SK-N-SH treated with all-trans-retinoic acid at 6 μM for 48 hours (cell line): ENCODE measurements at regions not wholly inside any gene's neighbourhood (a gene's known extent, or its start where the extent isn't known, plus 50 kb on each side); places are given as distances from the start of the nearest gene placed in this dataset.

Experiments used
- ATAC-seq: fragments of 200-7000 bp; cut with Tn5 transposase; 3 replicates; pipeline ENCODE4 v1.9.1; 2020; ENCODE audit warnings: mild to moderate bottlenecking, moderate library complexity
- ARNTL ChIP-seq: fragments of 450-650 bp; formaldehyde crosslinking; IDR thresholded peaks from 2 replicates; pipeline ENCODE4 v1.5.0; 2020; ENCODE audit warnings: low read depth, mild to moderate bottlenecking, moderate library complexity, borderline replicate concordance
- BACH2 ChIP-seq: fragments of 250-450 bp; sonication (Bioruptor Pico); IDR thresholded peaks from 2 replicates; pipeline ENCODE4 v1.9.0; 2021; ENCODE audit warnings: mild to moderate bottlenecking, borderline replicate concordance
- CREB5 ChIP-seq: fragments of 250-450 bp; sonication (Bioruptor Pico); IDR thresholded peaks from 2 replicates; pipeline ENCODE4 v1.5.1; 2020; ENCODE audit warnings: low read depth, mild to moderate bottlenecking, moderate library complexity
- CSDC2 ChIP-seq: fragments of 250-450 bp; sonication (Bioruptor Pico); IDR thresholded peaks from 2 replicates; pipeline ENCODE4 v1.5.0; 2020; ENCODE audit warnings: mild to moderate bottlenecking, moderate library complexity
- ESRRG ChIP-seq: fragments of 250-450 bp; sonication (Bioruptor Pico); IDR thresholded peaks from 2 replicates; pipeline ENCODE4 v1.6.1; 2021; ENCODE audit warnings: mild to moderate bottlenecking
- GLIS3 ChIP-seq: fragments of 250-450 bp; sonication (Bioruptor Pico); IDR thresholded peaks from 2 replicates; pipeline ENCODE4 v1.5.0; 2020; ENCODE audit warnings: mild to moderate bottlenecking, moderate library complexity
- ISL1 ChIP-seq: fragments of 250-450 bp; sonication (Bioruptor Pico); IDR thresholded peaks from 2 replicates; pipeline ENCODE4 v2.1.2; 2022; ENCODE audit warnings: mild to moderate bottlenecking, moderate library complexity
- OSR1 ChIP-seq: fragments of 250-450 bp; sonication (Bioruptor Pico); IDR thresholded peaks from 2 replicates; pipeline ENCODE4 v1.8.0; 2022; ENCODE audit warnings: moderate library complexity, mild to moderate bottlenecking, inconsistent platforms
- PATZ1 ChIP-seq: fragments of 250-450 bp; sonication (Bioruptor Pico); IDR thresholded peaks from 2 replicates; pipeline ENCODE4 v1.8.0; 2020; ENCODE audit warnings: mild to moderate bottlenecking, moderate library complexity, borderline replicate concordance
- POU6F1 ChIP-seq: fragments of 250-450 bp; sonication (Bioruptor Pico); IDR thresholded peaks from 2 replicates; pipeline ENCODE4 v1.8.0; 2021; ENCODE audit warnings: low read depth, mild to moderate bottlenecking, moderate library complexity, borderline replicate concordance
- PPARA ChIP-seq: fragments of 250-450 bp; sonication (Bioruptor Pico); IDR thresholded peaks from 2 replicates; pipeline ENCODE4 v1.5.0; 2020; ENCODE audit warnings: mild to moderate bottlenecking, borderline replicate concordance
- RARB ChIP-seq: fragments of 250-450 bp; sonication (Bioruptor Pico); IDR thresholded peaks from 2 replicates; pipeline ENCODE4 v1.8.0; 2021; ENCODE audit warnings: mild to moderate bottlenecking, moderate library complexity
- SNAI2 ChIP-seq: fragments of 250-450 bp; sonication (Bioruptor Pico); IDR thresholded peaks from 2 replicates; pipeline ENCODE4 v1.5.0; 2020; ENCODE audit warnings: mild to moderate bottlenecking, moderate library complexity
- TOX ChIP-seq: fragments of 250-450 bp; sonication (Bioruptor Pico); IDR thresholded peaks from 2 replicates; pipeline ENCODE4 v1.8.0; 2021; ENCODE audit warnings: mild to moderate bottlenecking, moderate library complexity, borderline replicate concordance
- TSHZ2 ChIP-seq: fragments of 250-450 bp; sonication (Bioruptor Pico); IDR thresholded peaks from 2 replicates; pipeline ENCODE4 v1.5.0; 2020; ENCODE audit warnings: mild to moderate bottlenecking, moderate library complexity
- ZC3H10 ChIP-seq: fragments of 250-450 bp; sonication (Bioruptor Pico); IDR thresholded peaks from 2 replicates; pipeline ENCODE4 v1.5.1; 2021; ENCODE audit warnings: mild to moderate bottlenecking, moderate library complexity
- ZFP3 ChIP-seq: fragments of 250-450 bp; sonication (Bioruptor Pico); IDR thresholded peaks from 2 replicates; pipeline ENCODE4 v1.5.0; 2020; ENCODE audit warnings: mild to moderate bottlenecking, moderate library complexity
- ZFP30 ChIP-seq: fragments of 450-650 bp; formaldehyde crosslinking; IDR thresholded peaks from 2 replicates; pipeline ENCODE4 v1.5.0; 2022; ENCODE audit warnings: mild to moderate bottlenecking, moderate library complexity
- ZNF565 ChIP-seq: fragments of 450-650 bp; formaldehyde crosslinking; conservative IDR thresholded peaks from 2 replicates; pipeline ENCODE4 v1.5.0; 2020; ENCODE audit warnings: low read depth, mild to moderate bottlenecking, moderate library complexity
- ZNF70 ChIP-seq: fragments of 450-650 bp; formaldehyde crosslinking; IDR thresholded peaks from 2 replicates; pipeline ENCODE4 v1.5.0; 2020; ENCODE audit warnings: mild to moderate bottlenecking, moderate library complexity
- ZNF8 ChIP-seq: fragments of 450-650 bp; formaldehyde crosslinking; IDR thresholded peaks from 2 replicates; pipeline ENCODE4 v1.5.0; 2020; ENCODE audit warnings: mild to moderate bottlenecking, moderate library complexity

GRCh38 chr5:74064911-74065310, 438.9 kb downstream of the ARHGEF28 start (continued):
- TF ChIP-seq ZNF70 (CRISPR knock-in tag) = no peak

- no peak for ATAC-seq
- TF ChIP-seq CREB5 (CRISPR knock-in tag) = no peak
- no peak for TF ChIP-seq TSHZ2
- no peak for TF ChIP-seq ZC3H10 (CRISPR knock-in tag)
- no peak for TF ChIP-seq CSDC2
- TF ChIP-seq ZNF8 (CRISPR knock-in tag) = no peak
- no peak for TF ChIP-seq POU6F1
- no peak for TF ChIP-seq TOX
- no peak for TF ChIP-seq ZFP3 (CRISPR knock-in tag)
- TF ChIP-seq RARB (CRISPR knock-in tag) = no peak
- TF ChIP-seq ISL1 = no peak
- TF ChIP-seq PATZ1 (CRISPR knock-in tag) = no peak
- no peak for TF ChIP-seq ARNTL
- no peak for TF ChIP-seq GLIS3 (CRISPR knock-in tag)
- TF ChIP-seq ESRRG (CRISPR knock-in tag) = no peak
- TF ChIP-seq ZNF70 (CRISPR knock-in tag) = no peak
- no peak for TF ChIP-seq OSR1 (CRISPR knock-in tag)
- no peak for TF ChIP-seq PPARA
Measured at GRCh38 chr5:74064225-74064624, 438.2 kb downstream of the ARHGEF28 start.

GRCh38 chr5:74063821-74064220, 437.8 kb downstream of the ARHGEF28 start:
- TF ChIP-seq ZFP30 (CRISPR knock-in tag) = no peak
- TF ChIP-seq CREB5 (CRISPR knock-in tag) = no peak
- TF ChIP-seq ESRRG (CRISPR knock-in tag) = no peak
- no peak for TF ChIP-seq ARNTL
- no peak for TF ChIP-seq SNAI2 (CRISPR knock-in tag)
- TF ChIP-seq ZFP3 (CRISPR knock-in tag) = no peak
- no peak for TF ChIP-seq ZNF565 (CRISPR knock-in tag)
- TF ChIP-seq ZNF8 (CRISPR knock-in tag) = no peak
- no peak for TF ChIP-seq ZC3H10 (CRISPR knock-in tag)
- no peak for TF ChIP-seq BACH2
- TF ChIP-seq PPARA = no peak
- TF ChIP-seq CSDC2 = no peak
- TF ChIP-seq OSR1 (CRISPR knock-in tag) = no peak
- TF ChIP-seq RARB (CRISPR knock-in tag) = no peak
- TF ChIP-seq, all 23 proteins: peak for 0
- no peak; the same call in 2 of the 3 replicates for ATAC-seq

GRCh38 chr5:74063346-74063745, 437.4 kb downstream of the ARHGEF28 start:
- no peak for ATAC-seq
- TF ChIP-seq TSHZ2 (no peak), OSR1 (CRISPR knock-in tag) (no peak), RARB (CRISPR knock-in tag) (no peak), ESRRG (CRISPR knock-in tag) (no peak), SNAI2 (CRISPR knock-in tag) (no peak), TOX (no peak), ZFP30 (CRISPR knock-in tag) (no peak), GLIS3 (CRISPR knock-in tag) (no peak), PPARA (no peak), POU6F1 (no peak), ZC3H10 (CRISPR knock-in tag) (no peak), BACH2 (no peak), ARNTL (no peak), ZNF8 (CRISPR knock-in tag) (no peak)
